ENCODE measurements at regions not wholly inside any gene's neighbourhood (a gene's known extent, or its start where the extent isn't known, plus 50 kb on each side); places are given as distances from the start of the nearest gene placed in this dataset.

GRCh38 chrX:906586-906985 is 276.0 kb downstream of the SHOX start:
- no peak for TF ChIP-seq CTCF (IDR thresholded peaks at IDR 0.05)
- no peak for TF ChIP-seq POLR2AphosphoS5 (IDR thresholded peaks at IDR 0.05)

Data from breast epithelium (tissue), 3 donors.